ENCODE measurements at regions not wholly inside any gene's neighbourhood (a gene's known extent, or its start where the extent isn't known, plus 50 kb on each side); places are given as distances from the start of the nearest gene placed in this dataset.

- TF ChIP-seq POLR2A (IDR thresholded peaks at IDR 0.05) = no peak
- TF ChIP-seq, protein P1, sequence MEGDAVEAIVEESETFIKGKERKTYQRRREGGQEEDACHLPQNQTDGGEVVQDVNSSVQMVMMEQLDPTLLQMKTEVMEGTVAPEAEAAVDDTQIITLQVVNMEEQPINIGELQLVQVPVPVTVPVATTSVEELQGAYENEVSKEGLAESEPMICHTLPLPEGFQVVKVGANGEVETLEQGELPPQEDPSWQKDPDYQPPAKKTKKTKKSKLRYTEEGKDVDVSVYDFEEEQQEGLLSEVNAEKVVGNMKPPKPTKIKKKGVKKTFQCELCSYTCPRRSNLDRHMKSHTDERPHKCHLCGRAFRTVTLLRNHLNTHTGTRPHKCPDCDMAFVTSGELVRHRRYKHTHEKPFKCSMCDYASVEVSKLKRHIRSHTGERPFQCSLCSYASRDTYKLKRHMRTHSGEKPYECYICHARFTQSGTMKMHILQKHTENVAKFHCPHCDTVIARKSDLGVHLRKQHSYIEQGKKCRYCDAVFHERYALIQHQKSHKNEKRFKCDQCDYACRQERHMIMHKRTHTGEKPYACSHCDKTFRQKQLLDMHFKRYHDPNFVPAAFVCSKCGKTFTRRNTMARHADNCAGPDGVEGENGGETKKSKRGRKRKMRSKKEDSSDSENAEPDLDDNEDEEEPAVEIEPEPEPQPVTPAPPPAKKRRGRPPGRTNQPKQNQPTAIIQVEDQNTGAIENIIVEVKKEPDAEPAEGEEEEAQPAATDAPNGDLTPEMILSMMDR (IDR thresholded peaks at IDR 0.05) = no peak
These were observed 138.6 kb downstream of the EMX2 start for GRCh38 chr10:117681104-117681503.

All from lower leg skin (tissue), 3 donors.